Bronchial epithelial cell (primary cell): ENCODE measurements at regions not wholly inside any gene's neighbourhood (a gene's known extent, or its start where the extent isn't known, plus 50 kb on each side); places are given as distances from the start of the nearest gene placed in this dataset.

Source experiments
- DNase-seq: peaks from one replicate; pipeline ENCODE4 v3.0.0-alpha.2; 2010; ENCODE audit warnings: low read depth
- FAIRE-seq: peaks from 2 replicates; lab custom pipeline; 2011; peaks lifted over from hg19 to GRCh38; lab: Jason Lieb, UNC
- H3K27me3 ChIP-seq: 2 replicates; pipeline ENCODE4 v1.5.1; 2011; ENCODE audit warnings: low read length; ENCODE audit not compliant: control insufficient read depth, insufficient read depth
- H3K36me3 ChIP-seq: 2 replicates; pipeline ENCODE4 v1.5.1; 2011; ENCODE audit warnings: low read length; ENCODE audit not compliant: control insufficient read depth, insufficient read depth
- H3K4me3 ChIP-seq: 2 replicates; pipeline ENCODE4 v1.5.1; 2011; ENCODE audit warnings: mild to moderate bottlenecking, low read depth, low read length, control low read depth
- TF ChIP-seq, protein P1 (sequence below): IDR thresholded peaks from 2 replicates; pipeline ENCODE4 v1.5.1; 2011; ENCODE audit warnings: mild to moderate bottlenecking, moderate library complexity, low read length, control low read depth, inconsistent platforms; ENCODE audit not compliant: insufficient read depth, severe bottlenecking

DNA sequence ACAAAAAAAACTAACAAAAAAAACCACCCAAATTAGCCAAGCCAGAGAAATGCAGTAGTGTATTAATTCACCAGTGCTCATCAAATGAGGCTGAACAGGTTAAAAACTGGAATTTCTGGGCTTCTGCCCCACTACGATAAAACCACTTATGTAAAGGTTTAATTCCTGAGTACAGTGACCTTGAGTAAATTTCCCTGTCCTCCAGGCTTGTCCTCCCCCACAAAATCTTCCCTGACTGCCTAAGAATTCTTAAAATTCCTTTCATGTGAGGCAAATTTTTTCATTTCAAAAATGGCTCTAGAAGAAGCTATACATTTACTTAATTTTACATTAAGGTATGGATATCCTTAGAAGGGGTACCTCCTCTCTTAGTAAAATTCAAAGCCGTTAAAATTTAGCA lies 80.1 kb upstream of the ID4 start:
- DNase-seq = peak; percentile 6
- no peaks in the 10 kb centered on the region for H3K36me3 ChIP-seq
- FAIRE-seq = no peak
- TF ChIP-seq, protein P1, sequence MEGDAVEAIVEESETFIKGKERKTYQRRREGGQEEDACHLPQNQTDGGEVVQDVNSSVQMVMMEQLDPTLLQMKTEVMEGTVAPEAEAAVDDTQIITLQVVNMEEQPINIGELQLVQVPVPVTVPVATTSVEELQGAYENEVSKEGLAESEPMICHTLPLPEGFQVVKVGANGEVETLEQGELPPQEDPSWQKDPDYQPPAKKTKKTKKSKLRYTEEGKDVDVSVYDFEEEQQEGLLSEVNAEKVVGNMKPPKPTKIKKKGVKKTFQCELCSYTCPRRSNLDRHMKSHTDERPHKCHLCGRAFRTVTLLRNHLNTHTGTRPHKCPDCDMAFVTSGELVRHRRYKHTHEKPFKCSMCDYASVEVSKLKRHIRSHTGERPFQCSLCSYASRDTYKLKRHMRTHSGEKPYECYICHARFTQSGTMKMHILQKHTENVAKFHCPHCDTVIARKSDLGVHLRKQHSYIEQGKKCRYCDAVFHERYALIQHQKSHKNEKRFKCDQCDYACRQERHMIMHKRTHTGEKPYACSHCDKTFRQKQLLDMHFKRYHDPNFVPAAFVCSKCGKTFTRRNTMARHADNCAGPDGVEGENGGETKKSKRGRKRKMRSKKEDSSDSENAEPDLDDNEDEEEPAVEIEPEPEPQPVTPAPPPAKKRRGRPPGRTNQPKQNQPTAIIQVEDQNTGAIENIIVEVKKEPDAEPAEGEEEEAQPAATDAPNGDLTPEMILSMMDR = no peak
- H3K27me3 ChIP-seq = no peaks in the 10 kb centered on the region
- no peak overlapping the region for H3K4me3 ChIP-seq

DNA sequence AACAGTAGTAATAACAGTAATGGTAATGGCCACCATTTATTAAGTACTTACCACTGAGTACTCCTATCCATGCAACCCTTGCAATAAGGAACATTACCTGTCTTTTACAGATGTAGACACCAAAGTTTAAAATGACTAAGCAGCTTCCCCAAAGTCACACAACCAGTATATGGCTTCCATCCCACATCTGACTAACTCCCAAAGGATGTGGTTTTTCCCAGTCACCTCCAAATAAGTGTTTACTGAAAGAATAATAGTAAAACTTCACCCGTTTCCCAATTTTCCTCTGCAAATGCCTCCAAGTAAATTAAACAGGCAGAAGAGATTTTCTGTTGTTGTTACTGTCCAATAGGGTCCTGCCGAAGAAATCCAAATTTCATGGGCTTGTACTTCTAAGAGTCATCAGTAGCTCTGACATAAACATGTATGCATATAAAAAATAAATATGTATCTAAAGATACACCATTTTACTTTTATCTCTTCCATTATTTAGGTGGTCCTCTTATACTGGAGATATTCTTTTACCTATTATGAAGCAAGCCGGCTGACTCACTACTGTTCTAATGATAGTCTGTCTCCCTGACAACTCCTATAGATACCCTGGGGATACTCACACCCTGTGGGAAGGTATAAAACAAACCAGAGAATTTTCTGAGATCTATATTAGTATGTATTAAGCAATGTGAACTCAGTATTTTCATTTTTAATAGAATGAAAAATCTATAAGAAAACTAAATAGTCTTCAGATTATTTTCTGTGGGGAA lies 77.9 kb upstream of the ID4 start:
- DNase-seq (peak; percentile 92), FAIRE-seq (no peak)
- no peak overlapping the region for H3K4me3 ChIP-seq

DNA sequence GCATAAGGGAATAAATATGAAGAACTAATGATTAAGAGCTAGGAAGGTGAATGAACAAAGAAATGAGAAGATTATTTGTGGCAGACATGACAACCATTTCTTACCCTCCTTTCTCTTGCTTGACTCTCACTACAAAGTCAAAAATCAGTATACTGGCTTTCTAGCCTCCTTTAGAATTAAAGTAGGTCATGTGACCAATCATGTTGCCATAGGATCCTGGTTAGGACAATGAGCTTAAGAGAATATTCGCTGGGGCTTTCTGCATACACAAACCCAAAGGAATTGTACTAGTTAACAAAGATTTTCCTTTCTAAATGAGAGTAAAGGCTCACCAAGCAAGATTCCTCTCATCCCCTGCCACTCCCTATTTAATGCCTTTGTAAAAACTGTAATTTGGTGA lies 76.0 kb upstream of the ID4 start:
- H3K36me3 ChIP-seq = no peaks in the 10 kb centered on the region
- no peaks in the 10 kb centered on the region for H3K27me3 ChIP-seq
- H3K4me3 ChIP-seq = no peak overlapping the region
- no peak for FAIRE-seq
- no peak for DNase-seq
- TF ChIP-seq, protein P1 = no peak

More for the DNA sequence above, 77.9 kb upstream of the ID4 start:
- Histone ChIP-seq H3K36me3 (no peaks in the 10 kb centered on the region), H3K27me3 (no peaks in the 10 kb centered on the region)
- TF ChIP-seq, protein P1 = no peak

DNA sequence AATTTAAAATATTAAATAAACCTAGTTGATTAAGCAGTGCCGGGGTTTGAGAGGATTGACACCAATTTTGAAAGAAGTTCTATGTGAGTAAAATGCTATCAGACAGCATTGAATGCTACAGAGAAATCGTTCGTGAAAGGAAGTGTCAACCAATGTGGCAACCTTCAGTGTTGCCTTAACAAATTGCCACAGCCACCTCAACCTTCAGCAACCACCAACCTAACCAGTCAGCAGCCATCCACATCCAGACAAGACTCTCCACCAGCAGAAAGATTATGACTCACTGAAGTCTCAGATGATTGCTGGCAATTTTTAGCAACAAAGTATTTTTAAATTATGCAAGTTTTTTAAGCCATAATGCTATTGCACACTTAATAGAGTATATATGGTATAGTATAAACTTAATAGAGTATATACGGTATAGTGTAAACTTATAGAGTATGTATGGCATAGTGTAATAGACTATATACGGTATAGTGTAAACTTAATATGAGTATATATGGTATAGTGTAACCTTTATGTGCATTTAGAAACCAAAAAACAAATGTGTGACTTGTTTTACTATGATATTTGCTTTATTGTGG lies 65.3 kb upstream of the ID4 start:
- no peaks in the 10 kb centered on the region for H3K27me3 ChIP-seq
- FAIRE-seq (no peak), DNase-seq (peak; percentile 37)
- H3K36me3 ChIP-seq = no peaks in the 10 kb centered on the region
- TF ChIP-seq, protein P1 = no peak
- H3K4me3 ChIP-seq = no peak overlapping the region

DNA sequence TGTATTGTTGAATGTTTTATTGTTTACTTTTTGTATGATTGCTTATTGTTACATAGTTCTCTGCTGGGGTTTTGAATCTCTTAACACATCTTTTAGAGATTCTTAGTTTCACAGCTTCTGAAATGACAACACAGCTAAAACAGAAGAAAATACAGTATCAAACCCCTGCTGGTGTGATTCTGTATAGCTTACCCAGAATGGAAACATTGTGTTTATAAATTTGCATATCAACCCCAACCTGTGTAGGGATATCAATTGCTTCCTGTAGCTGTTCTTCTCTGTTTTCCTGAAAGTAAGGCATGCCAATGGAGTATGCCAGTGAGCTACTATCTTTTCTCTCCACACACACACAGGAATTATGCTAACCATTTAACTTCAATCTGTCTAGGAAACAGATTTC lies 64.3 kb upstream of the ID4 start:
- Histone ChIP-seq H3K4me3 (no peak overlapping the region), H3K36me3 (no peaks in the 10 kb centered on the region), H3K27me3 (no peaks in the 10 kb centered on the region)
- FAIRE-seq (no peak), DNase-seq (no peak)
- TF ChIP-seq, protein P1 = no peak

DNA sequence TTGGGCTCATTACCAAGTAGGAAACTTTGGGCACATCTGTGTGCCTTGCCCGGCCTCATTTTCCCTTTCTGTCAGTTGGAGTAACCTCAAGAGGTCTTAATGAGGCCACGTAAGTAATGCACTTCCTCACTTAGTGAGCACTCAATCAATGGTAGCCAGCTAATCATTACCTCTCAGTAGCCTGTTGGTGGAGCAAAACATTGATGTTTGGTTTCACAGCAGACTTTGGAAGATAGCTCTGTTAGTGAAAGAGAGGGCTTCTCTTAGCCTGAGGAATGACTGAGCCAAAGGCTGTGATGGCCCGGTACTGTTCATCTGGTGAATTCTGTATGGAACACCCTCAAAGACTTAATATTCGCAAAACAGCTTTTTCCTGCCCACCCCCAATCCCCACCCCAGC lies 55.9 kb upstream of the ID4 start:
- FAIRE-seq = no peak

More for the DNA sequence above, 55.9 kb upstream of the ID4 start:
- no peak for DNase-seq
- no peaks in the 10 kb centered on the region for H3K27me3 ChIP-seq
- TF ChIP-seq, protein P1 = no peak
- H3K36me3 ChIP-seq = no peaks in the 10 kb centered on the region
- H3K4me3 ChIP-seq = no peak overlapping the region
